Fibroblast of pulmonary artery (primary cell): ENCODE measurements at regions not wholly inside any gene's neighbourhood (a gene's known extent, or its start where the extent isn't known, plus 50 kb on each side); places are given as distances from the start of the nearest gene placed in this dataset.

Experiments used
- DNase-seq: peaks from one replicate; pipeline ENCODE4 v3.0.0-alpha.2; 2010; ENCODE audit warnings: low read depth
- H3K4me3 ChIP-seq: replicated peaks from 2 replicates; pipeline ENCODE4 v1.5.1; 2011; ENCODE audit warnings: low read depth, mild to moderate bottlenecking, control low read depth, low read length, moderate library complexity
- CTCF ChIP-seq: IDR thresholded peaks from 2 replicates; pipeline ENCODE4 v1.5.1; 2011; ENCODE audit warnings: mild to moderate bottlenecking, control low read depth, low read length, inconsistent platforms; ENCODE audit errors: missing control alignments

GRCh38 chr6:150527100-150527499 lies 72.6 kb upstream of the PLEKHG1 start:
- DNase-seq = peak; percentile 24
- H3K4me3 ChIP-seq = no peak overlapping the region
- no peak for TF ChIP-seq CTCF

- TF ChIP-seq CTCF = no peak
- DNase-seq = peak; percentile 62
- H3K4me3 ChIP-seq = no peak overlapping the region
These were observed 70.9 kb upstream of the PLEKHG1 start for GRCh38 chr6:150528648-150529285.

GRCh38 chr6:150529646-150530045 lies 70.0 kb upstream of the PLEKHG1 start:
- DNase-seq = no peak
- H3K4me3 ChIP-seq = no peak overlapping the region
- no peak for TF ChIP-seq CTCF

GRCh38 chr6:150531957-150532356 lies 67.7 kb upstream of the PLEKHG1 start:
- DNase-seq = no peak
- TF ChIP-seq CTCF = no peak
- H3K4me3 ChIP-seq = no peak overlapping the region

GRCh38 chr6:150534553-150534952 lies 65.1 kb upstream of the PLEKHG1 start:
- TF ChIP-seq CTCF = no peak
- DNase-seq = no peak
- H3K4me3 ChIP-seq = no peak overlapping the region

GRCh38 chr6:150535151-150535804 lies 64.4 kb upstream of the PLEKHG1 start:
- no peak for DNase-seq
- no peak for TF ChIP-seq CTCF
- H3K4me3 ChIP-seq = no peak overlapping the region

GRCh38 chr6:150535818-150536220 lies 63.9 kb upstream of the PLEKHG1 start:
- no peak for TF ChIP-seq CTCF
- no peak overlapping the region for H3K4me3 ChIP-seq
- DNase-seq = no peak
